Left ventricle myocardium superior (tissue), 1 donor: ENCODE measurements at regions not wholly inside any gene's neighbourhood (a gene's known extent, or its start where the extent isn't known, plus 50 kb on each side); places are given as distances from the start of the nearest gene placed in this dataset.
A peak's percentile ranks its signal among the peaks of the same experiment; 100 is the strongest.
"Not testable (repeated sequence)": the region's sequence is repeated elsewhere in the genome, so short reads cannot be mapped to it uniquely, and the experiment has no call there.

ENCODE experiments used
- ATAC-seq: fragments of 200-7000 bp; cut with Tn5 transposase; one replicate; pipeline ENCODE4 v1.9.1; 2020; ENCODE audit warnings: mild to moderate bottlenecking, moderate library complexity
- DNase-seq: peaks from one replicate; pipeline ENCODE4 v3.0.0-alpha.2; 2020
- intact Hi-C: fragments of 100-400 bp; cut with micrococcal nuclease; formaldehyde crosslinking; loops from one replicate; pipeline ENCODE4 v1.11.0; 2022
- donor health status: DM: no; HTN: yes; CAD: no; lungs with severe emphysema.

GRCh38 chr5:93682471-93683404 lies 58.7 kb downstream of the POU5F2 start:
- DNase-seq, ATAC-seq, intact Hi-C loops: not testable (repeated sequence)

- no peak for DNase-seq
- no peak for ATAC-seq
- intact Hi-C loops, result no loop called here
Measured at GRCh38 chr5:93681432-93681831, 60.0 kb downstream of the POU5F2 start.

- ATAC-seq (peak; percentile 77), DNase-seq (peak; percentile 70)
- intact Hi-C loops, result no loop called here
Measured at GRCh38 chr5:93677359-93677891, 64.0 kb downstream of the POU5F2 start.

- intact Hi-C loops, result no loop called here
Measured at GRCh38 chr5:93676704-93677103, 64.7 kb downstream of the POU5F2 start.

GRCh38 chr5:93675460-93676450 lies 65.6 kb downstream of the POU5F2 start:
- no peak for DNase-seq
- no peak for ATAC-seq
- intact Hi-C loops, result no loop called here

More at GRCh38 chr5:93676704-93677103, 64.7 kb downstream of the POU5F2 start:
- no peak for DNase-seq
- ATAC-seq, result no peak

GRCh38 chr5:93674866-93675459 lies 66.4 kb downstream of the POU5F2 start:
- intact Hi-C loops, result no loop called here
- DNase-seq, result no peak
- ATAC-seq, result no peak

- DNase-seq, result no peak
- peak; percentile 36 for ATAC-seq
- intact Hi-C loops, result no loop called here
Measured at GRCh38 chr5:93674138-93674537, 67.3 kb downstream of the POU5F2 start.

- intact Hi-C loops, result no loop called here
- no peak for DNase-seq
- no peak for ATAC-seq
Measured at GRCh38 chr5:93673316-93673954, 68.0 kb downstream of the POU5F2 start.

GRCh38 chr5:93665648-93666047 lies 75.8 kb downstream of the POU5F2 start:
- ATAC-seq, result no peak
- intact Hi-C loops, result no loop called here
- no peak for DNase-seq

GRCh38 chr5:93660677-93661076 lies 77.7 kb downstream of the NR2F1 start:
- intact Hi-C loops, result no loop called here
- DNase-seq, result no peak
- ATAC-seq, result no peak

GRCh38 chr5:93658044-93658443 lies 75.0 kb downstream of the NR2F1 start:
- ATAC-seq (no peak), DNase-seq (no peak)
- intact Hi-C loops, result no loop called here

- no peak for DNase-seq
- no peak for ATAC-seq
- intact Hi-C loops, result no loop called here
Measured at GRCh38 chr5:93654676-93655075, 71.7 kb downstream of the NR2F1 start.

- intact Hi-C loops, result no loop called here
- no peak for ATAC-seq
- no peak for DNase-seq
Measured at GRCh38 chr5:93653716-93654115, 70.7 kb downstream of the NR2F1 start.

GRCh38 chr5:93649234-93649900 lies 66.3 kb downstream of the NR2F1 start:
- DNase-seq (no peak), ATAC-seq (no peak)
- intact Hi-C loops, result no loop called here

GRCh38 chr5:93644760-93645159 lies 61.7 kb downstream of the NR2F1 start:
- DNase-seq, result no peak
- intact Hi-C loops, result no loop called here
- no peak for ATAC-seq
